ENCODE measurements at regions not wholly inside any gene's neighbourhood (a gene's known extent, or its start where the extent isn't known, plus 50 kb on each side); places are given as distances from the start of the nearest gene placed in this dataset.
"Not testable (repeated sequence)": the region's sequence is repeated elsewhere in the genome, so short reads cannot be mapped to it uniquely, and the experiment has no call there.

DNA sequence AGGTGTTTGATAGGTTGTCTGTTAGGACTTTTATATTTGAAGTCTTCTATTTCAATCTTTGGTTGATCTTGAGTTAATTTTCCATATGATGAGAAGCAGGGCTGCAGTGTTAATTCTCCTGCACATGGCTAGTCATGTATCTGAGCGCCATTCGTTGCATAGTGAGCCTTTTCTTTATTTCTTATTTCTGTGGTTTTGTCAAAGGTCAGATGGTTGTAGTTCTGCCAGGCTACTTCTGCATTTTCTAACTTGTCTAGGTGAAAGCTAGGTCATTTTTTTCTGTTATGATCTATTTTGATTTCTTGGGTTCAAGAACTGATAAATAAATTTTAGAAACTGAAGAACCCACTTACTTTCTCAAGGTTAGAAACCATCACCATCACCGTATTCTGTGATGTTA is 56.7 kb downstream of the CCDC74A start:
- ATAC-seq (no peak), DNase-seq (no peak)
- Mint-ChIP-seq H3K9me3 (peaks cover 0 to 7% (median 0%) of the 10 kb centered on the region in 9 donors), H3K27me3 (peaks cover 25 to 63% (median 52%) of the 10 kb centered on the region in 5 donors), H3K4me1 (no peaks in the 10 kb centered on the region), H3K36me3 (no peaks in the 10 kb centered on the region), H3K27ac (no peak overlapping the region), H3K4me3 (no peak overlapping the region)
- POLR2A ChIA-PET, result no interaction called here

DNA sequence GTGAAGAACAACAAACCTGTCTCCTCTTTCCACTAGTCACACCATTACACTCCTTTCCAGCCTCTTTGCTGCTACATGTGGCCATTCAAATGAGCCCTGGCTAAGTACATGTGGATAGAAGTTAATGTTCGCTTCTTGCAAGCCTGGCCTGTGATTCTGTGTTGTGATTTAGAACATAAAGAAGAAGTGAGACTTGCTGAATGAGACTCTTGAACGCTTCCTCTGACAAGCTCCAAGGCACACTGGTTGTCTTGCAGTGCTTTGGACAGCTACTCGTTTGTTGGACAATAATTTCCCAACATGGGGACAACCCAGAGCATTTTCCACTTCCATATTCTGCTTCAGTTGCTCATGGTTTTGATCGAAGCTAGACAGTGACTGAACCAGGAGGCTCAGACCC is 57.3 kb downstream of the CCDC74A start:
- H3K4me3 Mint-ChIP-seq, result no peak overlapping the region
- POLR2A ChIA-PET, result no interaction called here
- H3K27me3 Mint-ChIP-seq, result peaks cover 21 to 63% (median 47%) of the 10 kb centered on the region in 5 donors
- no peak for DNase-seq
- ATAC-seq, result no peak
- no peak overlapping the region for H3K27ac Mint-ChIP-seq
- H3K36me3 Mint-ChIP-seq, result no peaks in the 10 kb centered on the region
- no peaks in the 10 kb centered on the region for H3K4me1 Mint-ChIP-seq
- peaks cover 0 to 7% (median 0%) of the 10 kb centered on the region in 9 donors for H3K9me3 Mint-ChIP-seq

DNA sequence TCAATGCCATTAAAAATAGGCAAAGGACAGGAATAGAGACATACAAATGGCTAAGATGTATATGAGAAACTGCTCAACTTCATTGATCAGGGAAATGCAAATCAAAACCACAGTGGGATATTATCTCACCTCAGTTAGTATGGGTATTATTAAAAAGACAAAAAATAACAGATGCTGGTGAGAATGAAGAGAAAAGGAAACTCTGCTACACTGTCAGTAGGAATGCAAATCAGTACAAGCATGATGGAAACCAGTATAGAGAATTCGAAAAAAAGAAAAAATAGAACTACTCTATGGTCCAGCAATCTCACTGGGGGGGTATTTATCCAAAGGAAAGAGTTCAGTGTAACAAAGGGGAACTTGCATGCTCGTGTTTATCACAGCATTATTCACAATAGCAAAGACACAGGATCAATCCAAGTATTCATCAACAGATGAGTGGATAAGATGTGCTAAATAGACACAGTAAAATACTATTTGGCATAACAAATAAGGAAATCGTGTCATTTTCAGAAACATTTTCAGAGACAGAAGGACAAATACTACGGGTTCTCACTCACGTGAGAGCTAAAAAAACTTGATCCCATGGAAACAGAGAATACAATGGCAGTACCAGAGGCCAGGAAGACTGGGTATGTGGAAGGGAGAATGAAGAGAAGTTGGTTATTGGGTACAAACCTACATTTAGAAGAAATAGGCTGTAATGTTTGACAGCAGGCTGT is 60.6 kb downstream of the CCDC74A start:
- Mint-ChIP-seq H3K27me3 (peaks cover 7 to 45% (median 20%) of the 10 kb centered on the region in 5 donors), H3K4me1 (no peaks in the 10 kb centered on the region), H3K9me3 (peaks cover 0 to 3% (median 0%) of the 10 kb centered on the region in 9 donors), H3K36me3 (no peaks in the 10 kb centered on the region), H3K27ac (no peak overlapping the region), H3K4me3 (no peak overlapping the region)
- no peak for ATAC-seq
- POLR2A ChIA-PET, result no interaction called here
- DNase-seq, result no peak

DNA sequence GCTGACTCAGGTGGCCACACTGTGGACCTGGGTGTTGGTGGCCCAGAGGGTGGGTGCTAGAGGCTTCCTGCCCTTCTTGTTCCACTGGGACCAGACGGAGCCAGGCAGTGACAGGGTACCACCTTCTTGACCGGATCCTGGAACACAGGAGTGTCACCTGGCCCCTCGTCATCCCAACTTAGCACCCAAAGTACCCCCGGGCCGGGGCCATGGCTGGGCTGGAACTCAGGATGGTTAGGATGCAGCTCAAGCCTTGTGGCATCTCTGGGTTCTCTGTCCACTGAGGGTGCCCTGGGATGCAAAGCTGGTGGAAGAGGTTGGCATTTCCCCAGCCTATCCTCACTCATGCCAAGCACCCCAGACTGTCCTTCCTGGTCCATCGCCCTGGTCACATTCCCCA is 61.4 kb downstream of the CCDC74A start:
- POLR2A ChIA-PET, result not testable (repeated sequence)

DNA sequence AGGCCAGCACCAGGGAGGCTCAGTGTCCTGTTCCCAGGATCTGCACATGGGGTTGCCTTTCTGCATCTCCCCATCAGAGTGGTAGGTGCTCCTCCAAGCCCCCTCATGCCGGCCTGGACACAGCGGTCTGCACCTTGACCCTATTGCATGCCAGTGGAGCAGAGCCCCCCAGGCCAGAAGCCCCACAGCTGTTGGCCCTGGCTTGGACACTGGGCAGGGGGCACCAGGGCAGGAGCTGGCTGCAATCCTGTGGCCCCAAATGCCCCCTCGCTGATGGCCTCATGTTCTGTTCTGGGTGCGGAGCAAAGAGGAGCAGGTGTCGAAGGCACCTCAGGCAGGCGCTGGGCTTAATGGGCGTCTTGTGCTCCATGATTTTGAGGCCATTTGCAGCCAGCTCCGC is 62.7 kb downstream of the CCDC74A start:
- ATAC-seq, result no peak
- Mint-ChIP-seq H3K4me1 (no peaks in the 10 kb centered on the region), H3K4me3 (no peak overlapping the region), H3K27me3 (peaks cover 4 to 28% (median 12%) of the 10 kb centered on the region in 5 donors), H3K9me3 (no peaks in the 10 kb centered on the region), H3K36me3 (no peaks in the 10 kb centered on the region), H3K27ac (no peak overlapping the region)
- no peak for DNase-seq
- POLR2A ChIA-PET, result no interaction called here

More for the DNA sequence above, 61.4 kb downstream of the CCDC74A start:
- H3K36me3 Mint-ChIP-seq, H3K4me1 Mint-ChIP-seq, H3K27ac Mint-ChIP-seq, H3K9me3 Mint-ChIP-seq, DNase-seq, H3K4me3 Mint-ChIP-seq, ATAC-seq: not testable (repeated sequence)
- peaks cover 3 to 37% (median 16%) of the 10 kb centered on the region in 5 donors for H3K27me3 Mint-ChIP-seq

DNA sequence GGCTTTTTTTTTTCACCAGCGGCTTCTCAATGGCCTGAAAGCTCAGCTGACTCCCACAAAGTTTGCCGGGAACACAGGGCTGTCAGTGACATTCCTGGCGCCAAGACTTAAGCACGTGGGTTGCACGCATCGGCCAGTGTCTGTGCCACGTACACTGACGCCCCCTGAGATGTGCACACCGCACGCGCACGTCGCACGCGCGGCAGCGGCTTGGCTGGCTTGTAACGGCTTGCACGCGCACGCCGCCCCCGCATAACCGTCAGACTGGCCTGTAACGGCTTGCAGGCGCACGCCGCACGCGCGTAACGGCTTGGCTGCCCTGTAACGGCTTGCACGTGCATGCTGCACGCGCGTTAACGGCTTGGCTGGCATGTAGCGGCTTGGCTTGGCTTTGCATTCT is 63.2 kb downstream of the CCDC74A start:
- Mint-ChIP-seq H3K9me3 (no peaks in the 10 kb centered on the region), H3K27ac (no peak overlapping the region), H3K4me1 (no peaks in the 10 kb centered on the region), H3K36me3 (no peaks in the 10 kb centered on the region), H3K4me3 (no peak overlapping the region), H3K27me3 (peaks cover 3 to 24% (median 12%) of the 10 kb centered on the region in 5 donors)
- no peak for ATAC-seq
- no peak for DNase-seq
- POLR2A ChIA-PET, result no interaction called here

DNA sequence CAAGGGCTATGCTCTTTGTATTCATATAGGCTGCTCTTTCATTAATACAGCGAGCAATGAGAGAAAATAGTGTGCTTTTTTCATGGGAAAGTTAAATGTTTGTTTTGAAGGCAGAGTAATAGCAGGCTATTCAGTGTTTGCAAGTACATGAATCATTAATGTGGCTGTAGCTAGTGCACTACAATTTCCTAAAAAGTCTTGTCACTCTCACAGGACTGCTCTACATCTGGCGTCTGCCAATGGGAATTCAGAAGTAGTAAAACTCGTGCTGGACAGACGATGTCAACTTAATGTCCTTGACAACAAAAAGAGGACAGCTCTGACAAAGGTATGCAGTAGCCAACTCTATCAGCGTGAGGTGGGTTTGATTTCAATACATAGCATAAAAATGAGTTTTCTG is 68.9 kb downstream of the CCDC74A start:
- POLR2A ChIA-PET, H3K4me1 Mint-ChIP-seq, DNase-seq, H3K9me3 Mint-ChIP-seq, H3K36me3 Mint-ChIP-seq, H3K27ac Mint-ChIP-seq, H3K4me3 Mint-ChIP-seq, ATAC-seq: not testable (repeated sequence)
- H3K27me3 Mint-ChIP-seq, result peaks cover 5 to 14% (median 10%) of the 10 kb centered on the region in 5 donors

DNA sequence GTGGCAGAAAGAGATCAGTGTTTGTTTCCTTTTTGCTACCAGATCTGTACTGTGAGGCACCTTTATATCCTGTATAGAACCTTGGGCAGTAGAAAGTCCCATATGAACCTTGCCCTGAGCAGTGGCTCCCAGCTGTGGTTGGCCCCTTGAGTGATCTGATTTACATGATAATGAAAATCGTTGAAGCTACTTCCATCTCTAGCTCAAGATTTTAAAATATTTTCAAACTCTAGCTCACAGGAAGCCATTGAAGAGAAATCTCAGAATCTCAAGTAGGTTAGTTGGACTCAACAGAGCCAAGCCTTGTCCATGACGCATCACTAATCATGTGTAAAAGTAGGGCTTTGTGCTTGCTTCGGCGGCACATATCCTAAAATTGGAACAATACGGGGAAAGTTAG is 74.8 kb downstream of the CCDC74A start:
- H3K27ac Mint-ChIP-seq, H3K9me3 Mint-ChIP-seq, H3K36me3 Mint-ChIP-seq, DNase-seq, H3K4me3 Mint-ChIP-seq, POLR2A ChIA-PET, ATAC-seq, H3K4me1 Mint-ChIP-seq: not testable (repeated sequence)
- H3K27me3 Mint-ChIP-seq, result peaks cover 5 to 29% (median 18%) of the 10 kb centered on the region in 5 donors

DNA sequence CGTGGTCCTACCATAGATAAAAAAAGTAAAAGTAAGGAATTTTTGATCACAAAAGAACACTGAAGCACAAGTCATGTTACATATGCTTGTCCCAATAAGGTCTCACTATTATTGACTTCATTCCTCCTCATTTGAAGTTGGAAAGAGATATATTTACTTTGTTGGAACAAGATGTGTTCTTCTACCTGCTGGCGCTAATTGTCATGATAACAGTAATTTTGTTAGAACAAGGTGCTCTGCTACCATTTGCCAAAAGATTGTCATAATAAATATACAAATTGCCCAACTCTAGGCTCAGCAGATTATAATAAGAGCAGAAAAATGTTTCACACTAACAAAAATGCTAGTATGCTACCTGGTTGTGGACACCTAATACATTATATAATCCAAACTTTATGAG is 77.0 kb downstream of the CCDC74A start:
- H3K4me3 Mint-ChIP-seq, H3K4me1 Mint-ChIP-seq, H3K9me3 Mint-ChIP-seq, ATAC-seq, H3K27ac Mint-ChIP-seq, H3K36me3 Mint-ChIP-seq, POLR2A ChIA-PET, DNase-seq: not testable (repeated sequence)
- H3K27me3 Mint-ChIP-seq, result peaks cover 11 to 30% (median 29%) of the 10 kb centered on the region in 5 donors

DNA sequence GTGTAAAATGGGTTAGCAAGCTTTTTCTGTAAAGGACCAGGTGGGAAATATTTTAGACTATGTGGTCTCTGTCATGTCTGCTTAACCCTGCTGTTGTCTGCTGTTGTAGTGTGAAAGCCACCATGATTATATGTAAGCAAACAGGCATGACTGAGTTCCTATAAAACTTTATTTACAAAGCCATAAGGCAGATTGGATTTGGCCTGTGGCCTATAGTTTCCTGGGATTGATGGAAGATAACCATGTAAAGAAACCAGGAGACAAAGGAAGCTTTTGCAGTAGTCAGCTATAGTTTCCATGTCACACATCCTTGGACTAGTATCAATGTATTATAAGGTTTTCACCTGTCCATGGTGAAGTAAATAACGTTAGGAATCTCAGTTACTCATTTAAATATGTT is 78.7 kb downstream of the CCDC74A start:
- H3K36me3 Mint-ChIP-seq, H3K4me3 Mint-ChIP-seq, H3K4me1 Mint-ChIP-seq, DNase-seq, ATAC-seq, POLR2A ChIA-PET, H3K27ac Mint-ChIP-seq, H3K9me3 Mint-ChIP-seq: not testable (repeated sequence)
- peaks cover 11 to 30% (median 26%) of the 10 kb centered on the region in 5 donors for H3K27me3 Mint-ChIP-seq

DNA sequence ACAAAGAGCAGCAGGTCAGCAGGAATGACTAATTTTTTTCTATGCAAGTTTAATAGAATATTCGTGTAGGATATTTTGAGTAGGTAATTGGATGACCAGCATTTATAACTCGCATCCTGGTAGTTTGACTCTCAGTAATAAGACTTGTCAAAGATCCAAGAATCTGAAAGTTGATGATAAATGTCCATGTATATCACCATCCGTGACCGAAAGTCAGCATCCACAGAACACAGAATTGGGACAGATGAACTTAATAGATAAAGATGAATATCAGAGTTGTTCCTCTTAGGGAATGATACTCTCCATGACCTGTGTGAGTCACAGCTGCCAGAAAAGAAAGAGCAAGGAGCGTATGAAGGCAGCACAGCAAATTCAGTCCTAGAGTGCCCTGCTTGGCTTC is 79.4 kb downstream of the CCDC74A start:
- H3K9me3 Mint-ChIP-seq, ATAC-seq, POLR2A ChIA-PET, H3K27ac Mint-ChIP-seq, H3K4me1 Mint-ChIP-seq, H3K36me3 Mint-ChIP-seq, DNase-seq, H3K4me3 Mint-ChIP-seq: not testable (repeated sequence)
- peaks cover 11 to 30% (median 26%) of the 10 kb centered on the region in 5 donors for H3K27me3 Mint-ChIP-seq

DNA sequence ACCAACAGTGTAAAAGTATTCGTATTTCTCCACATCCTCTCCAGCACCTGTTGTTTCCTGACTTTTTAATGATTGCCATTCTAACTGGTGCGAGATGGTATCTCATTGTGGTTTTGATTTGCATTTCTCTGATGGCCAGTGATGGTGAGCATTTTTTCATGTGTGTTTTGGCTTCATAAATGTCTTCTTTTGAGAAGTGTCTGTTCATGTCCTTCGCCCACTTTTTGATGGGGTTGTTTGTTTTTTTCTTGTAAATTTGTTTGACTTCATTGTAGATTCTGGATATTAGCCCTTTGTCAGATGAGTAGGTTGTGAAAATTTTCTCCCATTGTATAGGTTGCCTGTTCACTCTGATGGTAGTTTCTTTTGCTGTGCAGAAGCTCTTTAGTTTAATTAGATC is 86.9 kb downstream of the CCDC74A start:
- ATAC-seq, H3K4me1 Mint-ChIP-seq, POLR2A ChIA-PET, H3K36me3 Mint-ChIP-seq, H3K4me3 Mint-ChIP-seq, H3K9me3 Mint-ChIP-seq, DNase-seq, H3K27ac Mint-ChIP-seq: not testable (repeated sequence)
- H3K27me3 Mint-ChIP-seq, result peaks cover 13 to 28% (median 15%) of the 10 kb centered on the region in 5 donors

DNA sequence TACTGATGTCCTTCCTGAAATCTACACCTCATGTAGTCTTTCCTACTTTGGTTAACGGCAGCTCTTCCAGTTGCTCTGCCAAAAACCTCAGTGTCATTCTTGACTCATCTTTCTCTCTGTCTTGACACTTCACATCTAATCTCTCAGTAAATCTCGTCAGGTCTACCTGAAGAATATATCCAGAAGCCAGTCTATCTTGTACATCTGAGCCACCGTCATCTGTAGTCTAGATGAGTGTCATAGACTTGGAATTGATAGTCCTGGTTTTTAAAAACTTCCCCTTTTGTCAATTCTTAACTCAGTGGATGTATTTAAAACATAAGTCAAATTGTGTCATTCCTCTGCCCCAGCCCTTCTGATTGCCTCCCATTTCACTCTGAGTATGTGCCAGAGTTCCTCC is 90.6 kb downstream of the CCDC74A start:
- H3K4me3 Mint-ChIP-seq, H3K4me1 Mint-ChIP-seq, DNase-seq, H3K36me3 Mint-ChIP-seq, ATAC-seq, H3K9me3 Mint-ChIP-seq, H3K27ac Mint-ChIP-seq, POLR2A ChIA-PET: not testable (repeated sequence)
- peaks cover 15 to 46% (median 18%) of the 10 kb centered on the region in 5 donors for H3K27me3 Mint-ChIP-seq

DNA sequence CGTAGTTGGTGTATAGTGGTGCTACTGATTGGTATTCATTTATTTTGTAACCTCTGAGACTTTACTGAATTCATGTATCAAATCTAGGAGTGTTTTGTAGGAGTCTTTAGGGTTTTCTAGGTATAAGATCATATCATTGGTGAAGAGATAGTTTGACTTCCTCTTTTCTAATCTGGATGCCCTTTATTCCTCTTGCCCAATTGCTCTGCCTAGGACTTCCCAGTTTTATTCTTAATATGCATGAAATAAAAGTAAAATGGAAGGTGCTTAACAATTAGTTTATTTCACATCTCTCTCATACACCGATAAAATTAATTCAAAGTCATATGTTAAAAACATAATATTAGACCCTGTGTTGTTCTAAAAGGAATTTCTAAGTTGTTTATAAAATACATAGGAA is 95.2 kb downstream of the CCDC74A start:
- H3K4me3 Mint-ChIP-seq, H3K36me3 Mint-ChIP-seq, H3K9me3 Mint-ChIP-seq, POLR2A ChIA-PET, DNase-seq, ATAC-seq, H3K4me1 Mint-ChIP-seq, H3K27ac Mint-ChIP-seq: not testable (repeated sequence)
- peaks cover 14 to 33% (median 20%) of the 10 kb centered on the region in 5 donors for H3K27me3 Mint-ChIP-seq

Measured in naive thymus-derived CD8-positive, alpha-beta T cell (primary cell).